Uterus (tissue), 2 donors: ENCODE measurements at regions not wholly inside any gene's neighbourhood (a gene's known extent, or its start where the extent isn't known, plus 50 kb on each side); places are given as distances from the start of the nearest gene placed in this dataset.

Experiments used
- CTCF ChIP-seq, 4 experiments: fragments of 200-600 bp in 2 of 4; fragments of 450-650 bp in 2 of 4; sonication (generic) in 2 of 4; IDR thresholded peaks; one replicate each; pipeline ENCODE4 v1.5.1; 2016 to 2019; ENCODE audit warnings: antibody characterized with exemption in 4 of 4, mild to moderate bottlenecking in 2 of 4, moderate library complexity in 1 of 4
- POLR2A ChIP-seq, 2 donors: fragments of 450-650 bp; IDR thresholded peaks; one replicate each; pipeline ENCODE4 v1.6.1; 2016; ENCODE audit warnings: antibody characterized with exemption in 2 of 2, mild to moderate bottlenecking in 1 of 2, moderate library complexity in 1 of 2

GRCh38 chr3:34106379-34106778, 307.9 kb downstream of the PDCD6IP start:
- no peak for TF ChIP-seq POLR2A (IDR thresholded peaks at IDR 0.05)
- no peak for TF ChIP-seq CTCF (IDR thresholded peaks at IDR 0.05)
